ENCODE measurements at regions not wholly inside any gene's neighbourhood (a gene's known extent, or its start where the extent isn't known, plus 50 kb on each side); places are given as distances from the start of the nearest gene placed in this dataset.

GRCh38 chr1:55503663-55504305, 288.6 kb upstream of the USP24 start:
- DNase-seq (ENCODE audit: low read depth), result peak; percentile 20
- H3K4me3 ChIP-seq (ENCODE audit: low read depth, low read length), result no peak overlapping the region
- TF ChIP-seq, protein P1, sequence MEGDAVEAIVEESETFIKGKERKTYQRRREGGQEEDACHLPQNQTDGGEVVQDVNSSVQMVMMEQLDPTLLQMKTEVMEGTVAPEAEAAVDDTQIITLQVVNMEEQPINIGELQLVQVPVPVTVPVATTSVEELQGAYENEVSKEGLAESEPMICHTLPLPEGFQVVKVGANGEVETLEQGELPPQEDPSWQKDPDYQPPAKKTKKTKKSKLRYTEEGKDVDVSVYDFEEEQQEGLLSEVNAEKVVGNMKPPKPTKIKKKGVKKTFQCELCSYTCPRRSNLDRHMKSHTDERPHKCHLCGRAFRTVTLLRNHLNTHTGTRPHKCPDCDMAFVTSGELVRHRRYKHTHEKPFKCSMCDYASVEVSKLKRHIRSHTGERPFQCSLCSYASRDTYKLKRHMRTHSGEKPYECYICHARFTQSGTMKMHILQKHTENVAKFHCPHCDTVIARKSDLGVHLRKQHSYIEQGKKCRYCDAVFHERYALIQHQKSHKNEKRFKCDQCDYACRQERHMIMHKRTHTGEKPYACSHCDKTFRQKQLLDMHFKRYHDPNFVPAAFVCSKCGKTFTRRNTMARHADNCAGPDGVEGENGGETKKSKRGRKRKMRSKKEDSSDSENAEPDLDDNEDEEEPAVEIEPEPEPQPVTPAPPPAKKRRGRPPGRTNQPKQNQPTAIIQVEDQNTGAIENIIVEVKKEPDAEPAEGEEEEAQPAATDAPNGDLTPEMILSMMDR (IDR thresholded peaks at IDR 0.05; ENCODE audit: insufficient read depth, low read depth, low read length), result no peak

DNA sequence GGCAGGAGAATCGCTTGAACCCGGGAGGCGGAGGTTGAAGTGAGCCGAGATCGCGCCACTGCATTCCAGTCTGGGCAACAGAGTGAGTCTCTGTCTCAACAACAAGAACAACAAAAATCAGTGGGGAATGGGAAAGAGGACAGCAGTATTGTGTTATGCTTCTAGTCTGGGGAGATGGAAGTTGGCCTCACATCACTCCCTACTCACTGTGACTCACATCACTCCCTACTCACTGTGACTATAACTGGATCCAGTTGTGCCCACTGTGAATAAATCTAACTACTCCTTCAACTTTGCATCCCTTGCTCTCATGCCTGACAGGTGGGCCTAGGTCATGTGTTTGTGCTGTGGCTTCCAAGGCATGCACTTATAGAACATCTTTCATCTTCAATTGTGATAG, 285.4 kb upstream of the USP24 start:
- TF ChIP-seq, protein P1 (IDR thresholded peaks at IDR 0.05; ENCODE audit: insufficient read depth, low read depth, low read length), result no peak
- DNase-seq (ENCODE audit: low read depth), result no peak
- no peak overlapping the region for H3K4me3 ChIP-seq (ENCODE audit: low read depth, low read length)

DNA sequence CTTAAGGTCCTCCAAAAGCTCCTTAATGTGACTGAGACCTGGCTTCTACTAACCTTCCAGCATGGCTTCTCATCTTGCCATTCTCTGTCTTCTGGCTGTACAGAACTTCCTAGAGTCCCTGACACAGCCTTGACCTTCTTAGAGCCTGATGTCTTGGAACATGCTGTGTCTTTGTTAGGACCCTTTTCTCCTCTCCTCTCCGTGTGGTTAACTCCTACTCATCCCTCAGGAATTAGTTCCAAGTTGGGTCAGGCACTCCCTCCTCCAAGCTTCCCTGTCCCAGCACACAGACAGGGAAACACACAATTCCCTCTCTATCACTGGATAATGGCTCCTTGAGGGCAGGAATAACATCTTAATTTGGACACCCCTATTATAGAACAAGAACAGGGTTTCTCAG, 275.4 kb upstream of the USP24 start:
- TF ChIP-seq, protein P1 (IDR thresholded peaks at IDR 0.05; ENCODE audit: insufficient read depth, low read depth, low read length), result no peak
- no peak for DNase-seq (ENCODE audit: low read depth)
- H3K4me3 ChIP-seq (ENCODE audit: low read depth, low read length), result no peak overlapping the region

GRCh38 chr1:55484173-55484572, 269.0 kb upstream of the USP24 start:
- no peak overlapping the region for H3K4me3 ChIP-seq (ENCODE audit: low read depth, low read length)
- no peak for DNase-seq (ENCODE audit: low read depth)
- TF ChIP-seq, protein P1 (IDR thresholded peaks at IDR 0.05; ENCODE audit: insufficient read depth, low read depth, low read length), result no peak

DNA sequence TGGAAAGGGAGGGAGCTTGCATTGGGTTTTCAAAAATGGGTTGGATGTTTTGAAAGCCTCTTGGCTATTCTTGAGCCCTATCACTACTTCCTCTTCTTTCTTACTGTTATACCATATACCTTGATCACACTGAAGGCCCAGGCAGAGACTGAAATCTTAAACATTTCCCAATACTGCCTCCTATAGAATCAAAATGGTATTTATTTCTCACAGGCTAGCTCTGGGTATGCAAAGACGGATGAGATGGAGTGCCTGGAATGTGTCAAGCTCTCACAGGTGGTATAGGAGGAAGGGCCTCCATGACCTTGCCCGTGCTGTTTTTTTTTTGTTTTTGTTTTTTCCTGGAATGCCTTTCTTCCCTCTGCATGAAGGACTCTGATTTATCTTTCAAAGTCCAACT, 268.4 kb upstream of the USP24 start:
- no peak overlapping the region for H3K4me3 ChIP-seq (ENCODE audit: low read depth, low read length)
- DNase-seq (ENCODE audit: low read depth), result no peak
- TF ChIP-seq, protein P1 (IDR thresholded peaks at IDR 0.05; ENCODE audit: insufficient read depth, low read depth, low read length), result peak; percentile 29

DNA sequence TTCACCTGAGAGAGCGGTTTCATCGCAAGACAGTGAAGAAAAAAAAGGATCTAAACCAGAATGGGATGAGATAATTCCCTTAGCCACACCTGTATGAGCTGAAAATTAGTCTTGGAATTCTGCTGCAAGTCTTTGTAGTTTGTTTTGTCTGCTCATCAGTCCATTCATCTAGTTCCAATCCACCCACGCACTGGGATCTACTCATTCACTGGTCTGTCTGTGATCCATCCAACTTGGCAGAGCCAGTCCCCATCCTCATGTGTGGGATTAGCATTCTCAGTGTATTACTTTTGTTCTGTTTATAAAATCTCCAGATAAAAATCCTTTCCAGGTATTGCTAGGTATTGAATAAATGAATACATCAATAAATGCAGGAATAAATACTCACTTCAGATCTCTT, 266.5 kb upstream of the USP24 start:
- H3K4me3 ChIP-seq (ENCODE audit: low read depth, low read length), result no peak overlapping the region
- TF ChIP-seq, protein P1 (IDR thresholded peaks at IDR 0.05; ENCODE audit: insufficient read depth, low read depth, low read length), result no peak
- no peak for DNase-seq (ENCODE audit: low read depth)
